Activated gamma-delta T cell treated with anti-CD3 and anti-CD28 coated beads, Interleukin-2, amount 50 U/mL, for 16 hours (primary cell): ENCODE measurements at regions not wholly inside any gene's neighbourhood (a gene's known extent, or its start where the extent isn't known, plus 50 kb on each side); places are given as distances from the start of the nearest gene placed in this dataset.

Source experiments
- DNase-seq: peaks from one replicate; pipeline ENCODE4 v3.0.0-alpha.2; 2020; ENCODE audit warnings: low read depth

DNA sequence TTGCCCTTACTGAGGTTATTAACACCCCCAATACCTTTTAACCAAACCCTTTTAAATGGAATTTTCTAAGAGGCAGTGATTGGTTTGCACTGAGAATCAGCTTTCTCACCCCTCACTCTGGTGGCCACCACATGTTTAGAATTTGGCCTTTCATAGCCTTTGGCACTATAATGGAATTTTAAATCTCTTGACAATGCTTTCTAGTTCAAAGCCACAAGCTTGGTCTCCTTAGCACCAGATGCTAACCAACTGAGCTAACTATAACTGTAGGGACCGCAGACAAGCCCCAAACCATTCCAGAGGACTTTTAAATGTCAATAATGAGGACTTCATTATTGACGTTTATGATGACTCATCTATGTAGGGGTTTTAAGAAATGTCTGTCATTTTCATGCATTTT lies 238.7 kb upstream of the SNX7 start:
- DNase-seq = no peak

DNA sequence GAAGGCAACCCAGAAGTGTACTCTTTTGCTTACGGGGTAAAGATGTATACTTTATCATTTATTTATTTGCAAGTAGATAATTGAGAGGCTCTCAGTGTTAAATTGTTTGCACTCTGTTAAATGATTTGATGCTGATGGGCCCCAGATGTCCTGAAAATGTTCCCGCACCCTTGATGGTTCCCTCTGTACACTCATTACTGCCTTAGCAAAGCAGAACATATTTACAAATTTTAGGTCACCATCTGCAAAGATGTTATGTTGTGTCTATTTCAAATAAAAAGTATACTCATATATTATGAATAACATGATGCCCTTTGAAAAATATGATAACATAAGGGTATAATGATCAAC lies 240.5 kb upstream of the SNX7 start:
- no peak for DNase-seq

DNA sequence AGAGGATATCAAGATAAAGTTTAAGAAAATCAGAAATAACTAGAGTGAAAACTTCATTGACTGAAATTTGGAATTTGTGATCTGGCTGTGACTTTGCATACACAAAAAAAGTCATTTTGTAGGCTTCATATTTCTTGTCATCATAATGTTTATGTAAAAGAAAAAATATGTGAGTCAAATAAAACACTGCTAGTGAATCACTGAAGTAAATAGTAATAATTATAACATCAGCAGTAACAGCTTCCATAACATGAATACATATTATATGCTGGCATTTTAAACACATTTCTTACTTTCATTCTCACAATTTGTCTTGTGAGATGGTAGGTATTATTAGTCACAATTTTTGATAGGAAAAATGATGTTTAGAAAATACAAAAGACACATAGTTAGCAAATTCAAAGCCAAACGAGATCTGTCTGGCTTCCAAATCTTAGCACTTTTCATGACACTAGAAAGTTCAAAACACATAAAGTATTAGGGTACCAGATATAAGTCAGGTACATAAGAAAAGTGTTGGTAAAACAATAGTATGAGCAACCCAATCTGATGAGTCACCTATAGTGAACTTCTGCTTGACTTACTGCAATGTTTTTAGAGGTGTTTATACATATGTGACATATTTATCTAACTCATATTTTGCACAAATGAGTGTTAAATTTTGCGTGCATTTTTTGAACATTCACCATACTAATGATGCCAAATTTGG lies 241.0 kb upstream of the SNX7 start:
- no peak for DNase-seq

GRCh38 chr1:98417820-98418219 lies 243.7 kb upstream of the SNX7 start:
- DNase-seq = no peak

- DNase-seq = no peak
Observed at GRCh38 chr1:98410082-98410481, 251.4 kb upstream of the SNX7 start.

DNA sequence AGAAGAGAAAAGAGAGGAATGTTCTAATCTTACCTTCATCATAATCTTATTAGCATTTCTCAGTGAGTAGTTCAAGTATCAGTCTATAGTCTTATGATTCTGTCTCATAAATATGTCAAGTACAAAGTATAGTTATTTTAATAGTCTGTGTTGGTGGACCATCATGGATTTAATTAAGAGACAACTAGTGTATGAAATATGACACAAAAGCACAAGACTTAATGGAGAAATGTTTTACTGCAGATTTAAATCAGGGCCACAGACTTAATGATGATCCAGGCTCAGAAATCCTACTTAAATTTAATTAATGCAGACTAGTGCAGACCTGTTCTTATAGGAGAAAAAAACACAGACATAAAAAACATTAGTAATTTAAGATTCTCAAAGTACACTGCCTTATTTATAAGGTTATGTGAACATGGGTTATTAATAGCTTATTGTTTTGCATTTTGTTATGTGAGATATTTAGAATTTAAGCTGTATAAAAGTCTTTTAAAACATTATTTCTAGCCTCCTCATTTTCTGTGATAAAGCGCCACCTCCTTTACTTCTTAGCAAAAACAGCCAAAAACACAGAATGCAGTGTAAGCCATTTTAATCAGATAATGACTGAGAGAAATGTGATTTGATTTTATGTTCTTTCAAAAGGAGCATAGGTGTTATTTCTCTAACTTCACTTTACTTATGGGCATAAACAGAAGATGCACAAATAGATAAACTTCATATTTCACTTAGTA lies 255.0 kb upstream of the SNX7 start:
- no peak for DNase-seq

GRCh38 chr1:98405581-98406074 lies 255.9 kb upstream of the SNX7 start:
- DNase-seq = no peak

- no peak for DNase-seq
Observed at GRCh38 chr1:98404866-98405265, 256.7 kb upstream of the SNX7 start.

DNA sequence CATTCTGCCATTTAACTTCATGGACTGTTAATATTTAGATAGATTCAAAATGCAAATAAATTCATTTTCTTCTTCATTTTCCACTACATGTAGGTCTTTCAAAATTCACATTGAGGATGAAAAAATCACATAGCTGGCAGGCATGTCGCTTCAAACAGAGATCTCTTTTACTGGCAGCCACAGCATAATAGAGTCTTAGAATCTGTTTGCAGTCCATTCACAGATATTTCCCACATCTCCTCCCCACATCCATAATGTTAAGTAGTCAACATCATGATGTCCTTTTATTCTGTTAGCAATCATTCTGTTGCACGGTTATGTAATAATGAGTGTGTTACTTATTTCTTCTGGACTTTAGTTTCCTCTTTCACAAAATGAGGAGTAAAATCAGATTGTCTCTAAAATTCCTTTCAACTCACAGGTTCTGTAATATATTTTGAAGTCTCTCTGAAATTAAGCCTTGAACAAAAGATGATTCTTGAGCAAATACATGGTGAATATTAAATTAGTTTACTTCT lies 257.5 kb upstream of the SNX7 start:
- no peak for DNase-seq

- DNase-seq = no peak
Observed at GRCh38 chr1:98402860-98403259, 258.7 kb upstream of the SNX7 start.

- DNase-seq = no peak
Observed at GRCh38 chr1:98400446-98400845, 261.1 kb upstream of the SNX7 start.

GRCh38 chr1:98399218-98399617 lies 262.3 kb upstream of the SNX7 start:
- no peak for DNase-seq

GRCh38 chr1:98398649-98399048 lies 262.9 kb upstream of the SNX7 start:
- no peak for DNase-seq

DNA sequence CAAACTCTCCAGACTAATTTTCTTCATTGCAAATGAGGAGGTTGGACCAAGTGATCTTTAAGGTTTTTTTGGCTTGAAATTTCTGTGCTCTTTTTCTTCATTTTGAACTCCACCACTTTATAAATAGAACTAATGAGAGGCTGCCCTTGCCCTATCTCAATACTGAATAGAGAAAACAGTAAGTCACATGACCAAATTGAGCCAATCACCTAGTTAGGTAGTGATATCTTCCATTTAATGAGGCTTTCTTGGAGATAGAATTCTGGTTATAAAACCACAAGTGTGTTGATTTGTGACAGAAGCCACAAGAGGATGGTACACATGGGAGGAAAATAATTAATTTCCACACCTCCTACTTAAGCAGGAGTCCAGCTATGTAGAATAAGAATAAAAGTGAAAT lies 263.4 kb upstream of the SNX7 start:
- no peak for DNase-seq

GRCh38 chr1:98393719-98394118 lies 267.8 kb upstream of the SNX7 start:
- no peak for DNase-seq

DNA sequence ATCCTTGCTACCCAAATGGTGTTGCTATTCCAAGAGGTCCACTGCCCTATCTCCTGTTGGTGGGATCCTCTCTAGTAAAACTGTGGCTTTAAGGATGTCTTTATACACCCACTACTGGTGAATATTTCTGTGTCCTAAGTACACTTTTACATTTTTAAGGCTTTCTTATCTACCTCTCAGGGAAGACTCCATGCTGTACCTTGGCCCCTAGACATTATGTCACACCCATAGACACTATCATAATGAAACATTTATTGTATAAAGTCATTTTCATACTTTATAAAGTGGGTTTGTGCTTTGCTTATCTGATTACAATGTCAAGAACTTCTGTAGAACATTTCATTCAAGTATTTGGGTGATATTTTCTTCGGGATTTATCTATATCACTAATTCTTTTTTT lies 270.3 kb upstream of the SNX7 start:
- no peak for DNase-seq

DNA sequence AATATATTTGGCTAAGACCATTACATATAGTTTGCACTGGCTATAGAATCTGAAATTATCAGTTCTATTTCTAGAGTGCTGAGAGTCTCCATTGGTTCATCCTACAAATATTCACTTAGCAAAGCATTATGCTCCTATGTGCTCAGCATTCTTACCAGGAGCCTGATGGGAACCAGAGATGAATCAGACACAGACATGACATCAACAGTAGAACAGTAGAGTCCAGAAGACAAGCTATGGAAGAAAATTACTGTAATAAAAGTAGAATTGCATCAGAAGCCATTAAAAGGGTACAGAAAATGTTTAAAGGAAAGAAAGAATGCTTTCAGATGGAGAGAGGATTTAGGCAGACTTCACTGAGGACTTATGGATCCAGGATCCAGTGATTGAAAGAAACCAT lies 271.7 kb upstream of the SNX7 start:
- DNase-seq = no peak

DNA sequence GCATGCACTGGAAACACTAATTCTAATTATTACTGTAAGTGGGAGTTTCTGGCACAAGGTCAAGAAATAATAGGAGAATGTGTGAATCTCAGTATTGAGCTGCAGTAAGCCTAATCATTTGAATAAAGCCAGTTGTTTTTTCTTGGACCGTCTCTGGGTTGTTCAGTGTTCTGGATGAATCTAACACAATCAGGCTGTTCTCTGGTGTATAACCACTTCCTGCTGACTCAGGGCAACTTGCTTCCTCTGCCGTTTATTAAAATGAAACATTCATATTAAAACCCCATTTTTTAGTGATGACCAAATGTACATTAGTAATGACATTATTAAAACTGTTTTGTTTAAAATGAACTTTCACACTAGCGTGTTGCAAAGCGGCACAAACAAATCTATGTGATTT lies 273.1 kb upstream of the SNX7 start:
- no peak for DNase-seq

DNA sequence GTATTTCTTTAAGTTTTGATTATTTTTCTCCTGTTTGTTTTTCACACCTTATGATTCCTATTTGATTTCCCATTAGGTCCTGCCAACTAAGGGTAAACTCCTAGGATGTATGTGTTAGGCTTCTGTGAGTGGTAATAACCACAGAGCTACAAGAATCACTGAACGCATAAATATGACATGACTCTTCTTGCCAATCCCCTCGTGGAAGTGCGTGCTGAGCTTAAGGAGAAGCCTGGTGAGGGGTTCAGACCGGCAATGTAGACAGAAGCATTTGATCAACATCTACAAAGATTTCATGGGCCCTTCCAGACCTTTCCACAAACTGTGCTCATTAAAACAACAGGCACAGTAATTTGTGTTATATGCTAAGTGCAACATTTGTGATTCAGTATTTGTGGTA lies 273.8 kb upstream of the SNX7 start:
- DNase-seq = no peak

GRCh38 chr1:98386675-98387440 lies 274.7 kb upstream of the SNX7 start:
- DNase-seq = no peak

DNA sequence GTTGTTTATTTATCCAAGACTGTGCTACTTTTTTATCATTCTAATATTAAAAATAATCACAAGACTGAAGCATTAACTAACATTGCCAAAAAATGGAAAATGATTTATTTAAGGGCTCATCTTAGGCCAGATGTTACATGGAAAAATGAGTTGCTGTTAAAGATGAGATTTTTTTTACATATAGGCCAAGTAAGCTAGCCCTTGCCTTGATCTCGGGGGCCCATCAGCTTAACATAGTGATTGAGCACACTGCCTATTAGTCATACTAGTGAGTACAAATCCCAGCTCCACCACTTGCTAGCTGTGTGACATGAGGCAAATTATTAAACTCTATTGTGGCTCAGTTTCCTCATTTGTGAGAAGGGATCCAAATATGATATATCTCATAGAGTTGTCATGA lies 275.9 kb upstream of the SNX7 start:
- DNase-seq = no peak

DNA sequence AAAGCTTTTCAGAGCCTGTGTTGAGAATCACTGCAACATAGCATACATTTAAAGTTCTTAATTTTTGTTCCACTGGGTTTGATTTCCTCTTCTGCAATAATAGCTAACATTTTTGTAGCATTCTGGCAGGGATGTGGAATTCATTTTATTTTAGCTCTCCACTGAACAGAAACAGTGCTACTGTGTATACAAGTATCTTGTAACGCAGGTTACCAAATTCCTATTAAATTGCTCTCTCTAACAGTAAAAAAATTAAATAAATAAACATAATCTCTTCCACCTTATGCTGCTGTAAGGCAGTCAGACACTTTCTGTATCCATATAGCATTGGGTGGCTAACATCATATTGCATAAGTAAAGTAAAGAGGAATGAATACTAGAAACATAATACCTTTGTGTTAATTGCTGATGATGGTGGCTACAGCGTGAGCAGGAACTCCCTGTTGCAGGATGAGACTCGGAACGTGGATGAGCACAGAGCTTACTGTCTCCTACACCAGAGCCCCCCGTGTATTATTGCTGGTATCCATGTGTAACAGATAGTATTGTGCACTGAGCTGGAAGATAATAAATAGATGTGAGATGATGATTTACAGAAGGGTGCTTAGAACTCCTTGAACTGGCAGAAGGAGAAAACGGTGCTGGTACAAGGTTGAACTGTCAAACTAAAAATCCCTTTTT lies 276.9 kb upstream of the SNX7 start:
- no peak for DNase-seq
